Naive thymus-derived CD8-positive, alpha-beta T cell (primary cell): ENCODE measurements at regions not wholly inside any gene's neighbourhood (a gene's known extent, or its start where the extent isn't known, plus 50 kb on each side); places are given as distances from the start of the nearest gene placed in this dataset.

Experiments used
- ATAC-seq, 2 donors: fragments of 150-1000 bp; cut with Tn5 transposase in 1 of 2; sonication (Bioruptor Pico), chemical (Tn5 transposase) in 1 of 2; 1 replicate in 1 of 2; 2 replicates in 1 of 2; pipeline ENCODE4 v1.10.0; 2021; ENCODE audit warnings: mild to moderate bottlenecking in 2 of 2, moderate library complexity in 2 of 2
- POLR2A ChIA-PET: fragments of 350-600 bp; sonication (Branson Sonifier 250); formaldehyde crosslinking; loops from one replicate; lab custom pipeline; 2021; ENCODE audit warnings: antibody characterized with exemption; lab: Charles Lee
- DNase-seq, 10 donors: peaks; one replicate each; pipeline versions ENCODE4 v3.0.0 to v3.0.0-alpha.2; 2020 to 2022
- H3K27ac Mint-ChIP-seq, 10 donors: one replicate each; pipeline ENCODE4 v1.8.0; 2020 to 2022; ENCODE audit warnings: mild to moderate bottlenecking in 10 of 10, mixed read lengths in 10 of 10, moderate library complexity in 4 of 10, inconsistent platforms in 1 of 10
- H3K27me3 Mint-ChIP-seq, 5 donors: one replicate each; pipeline ENCODE4 v1.8.0; 2021 to 2022; ENCODE audit warnings: mixed read lengths in 5 of 5
- H3K36me3 Mint-ChIP-seq, 3 donors: one replicate each; pipeline ENCODE4 v1.8.0; 2020 to 2022; ENCODE audit warnings: mixed read lengths in 3 of 3, mild to moderate bottlenecking in 2 of 3, inconsistent platforms in 1 of 3
- H3K4me1 Mint-ChIP-seq, 4 donors: one replicate each; pipeline ENCODE4 v1.8.0; 2021 to 2022; ENCODE audit warnings: mixed read lengths in 4 of 4
- H3K4me3 Mint-ChIP-seq, 10 donors: one replicate each; pipeline ENCODE4 v1.8.0; 2020 to 2022; ENCODE audit warnings: mild to moderate bottlenecking in 10 of 10, mixed read lengths in 10 of 10, moderate library complexity in 6 of 10, inconsistent platforms in 1 of 10
- H3K9me3 Mint-ChIP-seq, 9 donors: one replicate each; pipeline ENCODE4 v1.8.0; 2020 to 2022; ENCODE audit warnings: mixed read lengths in 9 of 9, mild to moderate bottlenecking in 3 of 9, inconsistent platforms in 1 of 9, moderate library complexity in 1 of 9

DNA sequence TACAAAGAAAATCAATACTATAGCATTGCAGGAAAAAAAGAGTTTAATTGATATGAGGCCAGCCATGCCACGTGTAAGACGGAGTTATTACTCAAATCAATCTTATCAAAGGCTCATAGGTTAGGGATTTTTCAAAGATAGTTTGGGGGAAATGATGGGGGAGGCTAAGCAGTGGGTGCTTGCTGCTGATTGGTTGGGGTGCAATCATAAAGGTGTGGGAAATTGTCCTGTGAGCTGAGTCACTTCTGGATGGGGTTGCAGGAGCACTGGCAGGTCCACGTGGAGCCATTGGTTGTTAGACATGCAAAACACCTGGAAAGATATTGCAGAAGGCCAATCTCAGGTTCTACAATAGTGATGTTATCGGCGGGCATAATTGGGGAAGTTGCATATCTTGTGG, 319.2 kb upstream of the COBL start:
- H3K4me3 Mint-ChIP-seq, result no peak overlapping the region
- peaks cover 0 to 14% (median 0%) of the 10 kb centered on the region in 9 donors for H3K9me3 Mint-ChIP-seq
- H3K27ac Mint-ChIP-seq, result no peak overlapping the region
- H3K27me3 Mint-ChIP-seq, result peaks cover 0 to 5% (median 0%) of the 10 kb centered on the region in 5 donors
- no peaks in the 10 kb centered on the region for H3K4me1 Mint-ChIP-seq
- ATAC-seq (no peak), DNase-seq (no peak)
- no peaks in the 10 kb centered on the region for H3K36me3 Mint-ChIP-seq
- POLR2A ChIA-PET, result no interaction called here

DNA sequence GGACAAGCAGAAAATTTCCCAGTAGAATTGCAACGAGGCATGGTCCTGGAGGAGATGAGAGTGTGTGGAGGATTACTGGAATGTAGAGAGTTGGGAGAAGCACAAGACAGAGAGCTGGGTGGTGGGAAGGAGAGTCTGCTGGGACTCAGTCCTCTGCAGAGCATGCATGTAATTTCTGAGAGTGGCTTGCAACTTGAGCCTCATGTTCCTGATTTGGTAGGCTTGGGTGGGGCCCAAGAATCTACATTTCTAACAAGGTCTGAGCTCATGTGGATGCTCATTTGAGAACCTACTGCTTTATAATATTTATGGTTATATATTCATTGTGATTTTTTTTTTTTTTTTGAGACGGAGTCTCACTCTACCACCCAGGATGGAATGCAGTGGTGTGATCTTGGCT, 317.9 kb upstream of the COBL start:
- H3K4me1 Mint-ChIP-seq, result no peaks in the 10 kb centered on the region
- H3K36me3 Mint-ChIP-seq, result no peaks in the 10 kb centered on the region
- H3K27me3 Mint-ChIP-seq, result peaks cover 0 to 5% (median 0%) of the 10 kb centered on the region in 5 donors
- ATAC-seq, result no peak
- POLR2A ChIA-PET, result no interaction called here
- H3K4me3 Mint-ChIP-seq, result no peak overlapping the region
- H3K9me3 Mint-ChIP-seq, result peaks cover 0 to 16% (median 0%) of the 10 kb centered on the region in 9 donors
- no peak overlapping the region for H3K27ac Mint-ChIP-seq
- DNase-seq, result no peak

DNA sequence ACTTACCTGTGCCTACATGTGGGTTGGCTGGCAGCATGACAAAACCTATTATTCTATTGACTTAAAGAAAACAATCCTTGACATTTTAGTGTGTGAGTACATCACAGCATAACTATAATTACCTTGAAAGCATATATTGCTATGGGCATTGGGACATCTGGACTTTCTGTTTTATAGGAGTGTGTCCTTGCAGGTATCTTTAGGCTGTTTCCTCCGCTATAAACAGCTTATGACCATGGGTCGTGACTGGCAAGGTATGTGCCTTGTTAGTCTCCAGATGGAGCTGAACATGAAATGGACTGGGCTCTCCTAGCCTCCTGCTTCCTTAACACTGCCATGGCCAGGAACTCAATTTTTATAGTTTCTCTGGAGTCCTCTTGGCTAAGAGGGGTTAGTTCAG, 317.4 kb upstream of the COBL start:
- Mint-ChIP-seq H3K4me1 (no peaks in the 10 kb centered on the region), H3K4me3 (no peak overlapping the region), H3K27me3 (peaks cover 0 to 5% (median 0%) of the 10 kb centered on the region in 5 donors), H3K36me3 (no peaks in the 10 kb centered on the region), H3K27ac (no peak overlapping the region), H3K9me3 (peaks cover 0 to 16% (median 0%) of the 10 kb centered on the region in 9 donors)
- DNase-seq (no peak), ATAC-seq (no peak)
- POLR2A ChIA-PET, result no interaction called here

DNA sequence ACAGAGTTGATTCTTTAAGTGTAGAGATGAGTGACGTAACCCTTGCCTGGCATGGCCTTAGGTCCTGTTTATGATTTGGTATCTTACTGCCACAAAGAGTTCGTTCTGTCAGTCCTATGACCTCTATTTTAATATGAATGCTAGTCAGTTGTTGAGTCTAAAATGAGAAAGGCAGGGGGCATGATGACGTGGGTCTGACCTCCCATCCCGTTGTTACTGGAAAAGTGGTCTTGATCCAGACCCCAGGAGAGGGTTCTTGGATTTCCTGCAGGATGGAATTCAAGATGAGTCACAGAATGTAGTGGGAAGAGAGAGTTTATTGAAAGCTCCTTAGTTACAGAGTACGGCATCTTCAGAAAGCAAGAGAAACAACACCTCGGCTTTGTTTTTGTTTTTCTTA, 317.0 kb upstream of the COBL start:
- H3K27ac Mint-ChIP-seq, result no peak overlapping the region
- H3K4me1 Mint-ChIP-seq, result no peaks in the 10 kb centered on the region
- ATAC-seq, result no peak

DNA sequence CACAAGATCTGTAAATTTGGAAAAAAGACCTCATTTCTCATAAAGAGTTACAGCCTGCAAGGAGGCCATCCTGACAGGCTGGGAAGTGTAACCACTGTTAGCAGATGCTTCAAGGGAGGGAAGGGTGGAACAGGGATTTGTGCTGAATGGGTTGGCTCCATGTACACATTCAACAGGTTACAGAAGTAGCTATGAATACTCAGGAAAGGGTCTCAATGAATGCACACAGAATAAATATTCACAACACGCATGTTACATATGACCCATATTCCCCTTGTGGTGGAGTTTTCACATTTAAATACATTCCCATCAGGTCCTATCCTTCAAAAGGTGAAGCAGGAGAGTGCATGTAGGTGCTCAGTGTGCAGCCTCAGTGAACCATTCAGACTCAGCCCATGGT, 316.4 kb upstream of the COBL start:
- H3K9me3 Mint-ChIP-seq, result peaks cover 0 to 16% (median 0%) of the 10 kb centered on the region in 9 donors
- DNase-seq (no peak), ATAC-seq (no peak)
- H3K27ac Mint-ChIP-seq, result no peak overlapping the region
- no peaks in the 10 kb centered on the region for H3K4me1 Mint-ChIP-seq
- H3K27me3 Mint-ChIP-seq, result peaks cover 0 to 5% (median 0%) of the 10 kb centered on the region in 5 donors
- no peaks in the 10 kb centered on the region for H3K36me3 Mint-ChIP-seq
- H3K4me3 Mint-ChIP-seq, result no peak overlapping the region
- POLR2A ChIA-PET, result no interaction called here

More for the DNA sequence above, 317.0 kb upstream of the COBL start:
- no peak overlapping the region for H3K4me3 Mint-ChIP-seq
- POLR2A ChIA-PET, result no interaction called here
- peaks cover 0 to 16% (median 0%) of the 10 kb centered on the region in 9 donors for H3K9me3 Mint-ChIP-seq
- peaks cover 0 to 5% (median 0%) of the 10 kb centered on the region in 5 donors for H3K27me3 Mint-ChIP-seq
- DNase-seq, result no peak
- no peaks in the 10 kb centered on the region for H3K36me3 Mint-ChIP-seq

DNA sequence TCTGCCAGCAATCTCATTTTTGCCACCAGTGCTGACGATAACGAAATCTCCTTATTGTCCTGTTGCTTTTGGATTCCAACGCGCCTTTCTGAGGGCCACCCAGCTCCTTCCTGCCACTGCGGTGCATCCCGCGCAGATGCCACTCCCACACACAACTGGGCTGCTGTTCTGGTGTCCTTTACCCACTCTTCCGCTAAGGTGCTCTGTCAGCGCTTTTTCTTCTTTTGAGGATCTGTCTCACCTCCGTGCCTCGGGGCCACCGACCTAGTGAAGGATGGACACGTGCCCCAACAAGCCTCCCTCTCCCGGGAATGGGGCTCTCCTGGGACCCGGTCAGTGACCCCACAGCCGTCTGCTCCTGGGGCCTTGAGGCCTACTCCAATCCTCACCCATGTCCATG, 314.3 kb upstream of the COBL start:
- no peak for DNase-seq
- ATAC-seq, result no peak
- H3K27ac Mint-ChIP-seq, result no peak overlapping the region
- no peak overlapping the region for H3K4me3 Mint-ChIP-seq
- peaks cover 0 to 11% (median 0%) of the 10 kb centered on the region in 9 donors for H3K9me3 Mint-ChIP-seq
- H3K36me3 Mint-ChIP-seq, result no peaks in the 10 kb centered on the region
- POLR2A ChIA-PET, result no interaction called here
- no peaks in the 10 kb centered on the region for H3K4me1 Mint-ChIP-seq
- no peaks in the 10 kb centered on the region for H3K27me3 Mint-ChIP-seq

DNA sequence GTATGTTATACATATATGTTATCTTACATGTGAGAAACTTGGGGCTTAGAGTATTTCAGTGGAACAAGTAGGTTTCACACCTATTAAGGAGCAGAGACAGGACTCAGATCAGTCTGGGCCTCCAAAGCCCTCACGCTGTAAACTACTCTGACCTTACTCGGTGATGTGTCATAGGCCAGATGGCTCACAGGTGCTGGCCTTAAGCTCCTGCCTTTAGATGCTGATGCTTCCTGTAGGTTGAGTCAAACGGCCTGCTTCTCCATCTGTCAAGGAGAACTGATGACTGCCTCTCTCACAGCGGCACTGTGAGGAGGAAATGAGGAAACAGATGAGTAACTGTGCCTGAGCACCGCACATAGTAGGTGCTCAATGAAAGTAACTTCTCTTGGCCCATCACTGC, 312.6 kb upstream of the COBL start:
- no peaks in the 10 kb centered on the region for H3K36me3 Mint-ChIP-seq
- DNase-seq (no peak), ATAC-seq (no peak)
- H3K4me1 Mint-ChIP-seq, result no peaks in the 10 kb centered on the region
- no peak overlapping the region for H3K4me3 Mint-ChIP-seq
- peaks cover 0 to 3% (median 0%) of the 10 kb centered on the region in 5 donors for H3K27me3 Mint-ChIP-seq
- H3K9me3 Mint-ChIP-seq, result peaks cover 0 to 4% (median 0%) of the 10 kb centered on the region in 9 donors
- H3K27ac Mint-ChIP-seq, result no peak overlapping the region
- POLR2A ChIA-PET, result no interaction called here

DNA sequence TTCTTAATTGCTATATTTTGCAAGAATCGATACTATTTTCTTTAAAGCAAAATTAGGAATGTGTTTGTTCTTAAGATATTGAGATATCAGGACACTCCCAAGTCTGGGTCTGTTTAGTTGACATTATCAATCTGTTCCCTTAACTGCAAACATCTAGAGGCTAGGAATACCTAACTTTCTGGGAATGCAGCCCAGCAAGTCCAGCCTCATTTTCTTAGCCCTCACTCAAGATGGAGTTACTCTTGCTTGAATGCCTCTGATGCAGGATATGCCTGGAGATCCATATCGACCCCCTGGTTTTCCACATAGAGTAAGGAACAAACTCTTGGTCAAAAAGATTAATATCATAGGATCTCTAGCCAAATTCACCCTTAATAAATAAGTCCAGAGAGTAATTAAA, 305.3 kb upstream of the COBL start:
- peaks cover 0 to 2% (median 0%) of the 10 kb centered on the region in 4 donors for H3K4me1 Mint-ChIP-seq
- H3K27me3 Mint-ChIP-seq, result peaks cover 0 to 20% (median 4%) of the 10 kb centered on the region in 5 donors
- H3K36me3 Mint-ChIP-seq, result peaks cover 0 to 7% (median 0%) of the 10 kb centered on the region in 3 donors
- peaks cover 0 to 16% (median 7%) of the 10 kb centered on the region in 9 donors for H3K9me3 Mint-ChIP-seq
- DNase-seq, result no peak
- no peak overlapping the region for H3K4me3 Mint-ChIP-seq
- POLR2A ChIA-PET, result no interaction called here
- ATAC-seq, result no peak
- no peak overlapping the region for H3K27ac Mint-ChIP-seq

DNA sequence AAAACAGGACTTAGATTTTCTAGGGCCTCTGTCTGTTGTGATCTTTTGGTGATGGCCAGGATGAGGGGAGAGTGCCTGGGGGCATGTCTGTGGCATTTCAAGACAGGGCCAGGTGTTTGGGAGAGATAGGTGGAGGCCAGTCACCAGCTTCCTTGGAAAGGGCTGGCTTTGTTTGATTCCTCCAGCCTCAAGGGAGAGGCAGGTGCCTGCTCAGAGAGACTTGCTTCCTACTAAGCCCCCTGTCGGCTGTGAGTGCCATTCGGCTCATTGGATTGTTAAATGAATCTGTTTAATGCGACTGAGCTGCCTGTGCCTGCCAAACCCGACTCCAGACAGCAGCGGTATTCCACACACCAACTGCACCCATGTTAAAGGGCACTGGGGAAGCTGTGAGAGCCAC, 304.1 kb upstream of the COBL start:
- POLR2A ChIA-PET, result no interaction called here
- Mint-ChIP-seq H3K4me3 (no peak overlapping the region), H3K4me1 (peaks cover 0 to 2% (median 0%) of the 10 kb centered on the region in 4 donors), H3K27ac (no peak overlapping the region), H3K36me3 (peaks cover 0 to 7% (median 0%) of the 10 kb centered on the region in 3 donors), H3K27me3 (peaks cover 0 to 21% (median 4%) of the 10 kb centered on the region in 5 donors), H3K9me3 (peaks cover 0 to 16% (median 7%) of the 10 kb centered on the region in 9 donors)
- ATAC-seq, result no peak
- no peak for DNase-seq

DNA sequence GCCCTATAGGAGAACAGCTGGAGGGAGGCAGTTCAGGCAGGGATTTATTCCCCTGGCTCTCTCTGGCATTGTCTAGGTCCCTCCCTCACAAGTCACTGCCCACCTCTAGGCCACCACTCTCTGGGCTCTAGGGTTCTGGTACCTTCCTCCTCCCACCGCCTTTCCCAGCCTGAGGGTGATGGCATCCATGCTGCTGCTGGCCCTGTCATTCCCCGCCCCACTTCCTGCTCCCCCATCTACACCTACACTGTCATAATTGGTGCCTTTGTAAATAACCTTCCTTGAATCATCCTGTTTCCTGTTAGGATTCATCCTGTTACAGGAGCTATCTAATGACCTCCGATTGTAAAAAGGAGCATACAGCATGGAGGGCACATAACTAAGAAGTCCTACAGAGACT, 303.3 kb upstream of the COBL start:
- DNase-seq, result no peak
- Mint-ChIP-seq H3K9me3 (peaks cover 0 to 16% (median 7%) of the 10 kb centered on the region in 9 donors), H3K4me3 (no peak overlapping the region), H3K27ac (no peak overlapping the region), H3K4me1 (peaks cover 0 to 2% (median 0%) of the 10 kb centered on the region in 4 donors), H3K27me3 (peaks cover 0 to 24% (median 4%) of the 10 kb centered on the region in 5 donors), H3K36me3 (peaks cover 0 to 7% (median 0%) of the 10 kb centered on the region in 3 donors)
- POLR2A ChIA-PET, result no interaction called here
- ATAC-seq, result no peak

DNA sequence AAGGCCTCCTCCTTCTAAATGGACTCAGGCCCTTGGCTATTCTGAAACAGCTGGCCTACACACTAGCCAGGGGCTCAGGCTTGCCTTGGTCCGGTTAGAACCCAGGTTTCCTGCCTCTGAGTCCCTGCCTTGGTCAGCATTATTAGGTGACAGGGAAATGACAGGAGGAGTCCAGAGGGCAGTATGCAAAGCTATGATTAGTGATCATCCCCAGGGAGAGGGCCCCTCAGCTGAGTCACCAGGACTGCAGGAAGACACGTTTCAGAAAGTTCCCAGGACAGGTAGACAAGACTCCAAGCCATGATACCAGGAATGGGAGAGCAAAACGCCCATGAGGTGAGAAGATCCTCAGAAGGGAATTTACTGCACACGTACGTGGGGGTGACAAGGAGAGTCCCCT, 301.1 kb upstream of the COBL start:
- H3K27ac Mint-ChIP-seq, result no peak overlapping the region
- H3K27me3 Mint-ChIP-seq, result peaks cover 0 to 23% (median 4%) of the 10 kb centered on the region in 5 donors
- H3K9me3 Mint-ChIP-seq, result peaks cover 0 to 5% (median 0%) of the 10 kb centered on the region in 9 donors
- POLR2A ChIA-PET, result no interaction called here
- DNase-seq (no peak), ATAC-seq (no peak)
- H3K36me3 Mint-ChIP-seq, result no peaks in the 10 kb centered on the region
- no peak overlapping the region for H3K4me3 Mint-ChIP-seq
- peaks cover 0 to 2% (median 0%) of the 10 kb centered on the region in 4 donors for H3K4me1 Mint-ChIP-seq

DNA sequence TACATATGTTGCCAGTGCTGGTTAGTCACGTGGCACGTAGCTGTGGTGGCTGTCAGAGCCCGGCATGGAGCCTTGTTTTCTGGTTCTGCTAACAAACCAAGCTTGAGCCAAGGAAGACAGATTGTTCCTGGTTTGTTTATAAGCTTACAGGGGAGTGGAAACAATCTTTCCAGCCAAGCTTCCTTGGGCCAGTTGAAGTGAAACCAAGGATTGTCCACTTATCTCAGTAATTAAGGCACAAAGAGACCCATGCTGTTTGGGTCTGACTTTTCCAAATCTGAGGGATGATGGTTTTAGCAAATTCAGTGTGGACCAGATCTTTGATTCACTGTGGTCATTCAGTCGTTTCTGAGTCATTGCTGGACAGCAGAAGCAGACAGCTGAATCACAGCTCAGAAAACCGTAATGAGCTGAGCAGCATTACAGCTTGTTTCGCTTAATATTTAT, 297.3 kb upstream of the COBL start:
- POLR2A ChIA-PET, result no interaction called here
- Mint-ChIP-seq H3K4me1 (no peaks in the 10 kb centered on the region), H3K27me3 (peaks cover 0 to 14% (median 0%) of the 10 kb centered on the region in 5 donors), H3K4me3 (no peak overlapping the region), H3K9me3 (peaks cover 0 to 6% (median 0%) of the 10 kb centered on the region in 9 donors), H3K36me3 (no peaks in the 10 kb centered on the region), H3K27ac (no peak overlapping the region)
- ATAC-seq (no peak), DNase-seq (no peak)

DNA sequence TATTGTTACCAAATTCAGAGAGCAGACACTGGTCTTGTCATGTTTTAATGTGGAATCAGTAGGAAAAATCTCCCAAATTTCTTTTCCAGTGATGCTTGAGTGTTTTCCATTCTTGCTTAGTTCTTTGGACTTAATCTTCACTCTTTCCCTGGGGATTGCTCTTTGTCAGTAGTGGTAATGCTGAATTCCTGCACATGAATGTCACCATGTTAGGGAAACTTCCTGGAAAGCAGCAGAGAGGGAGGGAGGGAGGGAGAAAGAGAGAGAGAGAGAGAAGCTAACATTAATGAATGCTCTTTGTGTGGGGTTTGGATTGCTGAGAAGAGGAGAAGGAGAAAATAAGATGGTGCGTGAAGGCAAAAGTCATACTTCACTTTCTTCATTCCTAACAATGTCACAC, 295.3 kb upstream of the COBL start:
- POLR2A ChIA-PET, result no interaction called here
- no peak for DNase-seq

DNA sequence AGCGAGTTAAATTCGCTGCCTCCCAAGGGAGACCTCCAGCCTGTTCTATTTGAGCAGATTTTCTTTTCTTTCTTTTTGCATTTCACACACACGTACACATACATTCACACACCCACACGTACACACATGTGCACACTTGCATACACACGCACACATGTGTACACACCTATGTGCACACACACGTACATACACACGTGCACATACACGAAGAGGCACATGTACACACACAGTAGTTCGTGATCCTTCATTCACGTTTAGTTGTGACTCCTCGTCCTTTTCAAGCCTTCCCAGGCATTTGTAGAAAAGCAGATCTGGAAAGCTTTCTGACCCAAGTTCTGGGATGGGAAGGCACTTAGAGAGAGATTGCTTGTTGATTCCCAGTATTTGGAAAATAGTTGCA, 290.8 kb upstream of the COBL start:
- no peak overlapping the region for H3K4me3 Mint-ChIP-seq
- DNase-seq (no peak), ATAC-seq (no peak)
- H3K4me1 Mint-ChIP-seq, result no peaks in the 10 kb centered on the region
- H3K9me3 Mint-ChIP-seq, result peaks cover 0 to 9% (median 0%) of the 10 kb centered on the region in 9 donors
- H3K27ac Mint-ChIP-seq, result no peak overlapping the region
- POLR2A ChIA-PET, result no interaction called here
- H3K27me3 Mint-ChIP-seq, result peaks cover 0 to 8% (median 0%) of the 10 kb centered on the region in 5 donors
- no peaks in the 10 kb centered on the region for H3K36me3 Mint-ChIP-seq

More for the DNA sequence above, 295.3 kb upstream of the COBL start:
- peaks cover 0 to 9% (median 0%) of the 10 kb centered on the region in 9 donors for H3K9me3 Mint-ChIP-seq
- no peak overlapping the region for H3K27ac Mint-ChIP-seq
- no peaks in the 10 kb centered on the region for H3K4me1 Mint-ChIP-seq
- H3K4me3 Mint-ChIP-seq, result no peak overlapping the region
- no peaks in the 10 kb centered on the region for H3K36me3 Mint-ChIP-seq
- H3K27me3 Mint-ChIP-seq, result peaks cover 0 to 22% (median 0%) of the 10 kb centered on the region in 5 donors
- ATAC-seq, result no peak
